ENCODE measurements at regions not wholly inside any gene's neighbourhood (a gene's known extent, or its start where the extent isn't known, plus 50 kb on each side); places are given as distances from the start of the nearest gene placed in this dataset.

- intact Hi-C loops (cut with micrococcal nuclease; ENCODE audit: unreplicated experiment) = no loop called here
- Histone ChIP-seq H4K20me1 (ENCODE audit: insufficient read depth, low read length) (no peaks in the 10 kb centered on the region), H3K36me3 (ENCODE audit: insufficient read depth, low read length) (no peaks in the 10 kb centered on the region), H3K4me2 (ENCODE audit: low read length) (no peak overlapping the region), H3K9me3 (ENCODE audit: low read length) (no peaks in the 10 kb centered on the region), H3K27ac (ENCODE audit: low read depth, low read length, poor library complexity, severe bottlenecking) (no peak overlapping the region), H2AFZ (ENCODE audit: low read length) (no peak overlapping the region), H3K9me2 (ENCODE audit: insufficient read depth, low read length) (no peaks in the 10 kb centered on the region), H3K4me1 (ENCODE audit: insufficient read depth, low read length, poor library complexity, severe bottlenecking) (no peaks in the 10 kb centered on the region), H3K4me3 (ENCODE audit: low read depth, low read length, poor library complexity, severe bottlenecking) (no peak overlapping the region), H3K79me2 (ENCODE audit: insufficient read depth, low read depth, low read length) (no peaks in the 10 kb centered on the region)
- TF ChIP-seq EZH2phosphoT487 (IDR thresholded peaks at IDR 0.05; ENCODE audit: borderline replicate concordance, low read depth, low read length) (no peak), CTCF (conservative IDR thresholded peaks at IDR 0.05; ENCODE audit: low read length) (no peak)
- no peak for DNase-seq (ENCODE audit: low spot score)
- POLR2A ChIA-PET = interaction anchor here (0.7 kb wide), 1 partner anchor 450 kb away, joined by 3 read pairs; no protein-coding TSS in a partner anchor
- CTCF ChIA-PET (ENCODE audit: unreplicated experiment) = no interaction called here
- BruUV-seq (replicated peaks) = no TSS peak
These were observed 515.1 kb upstream of the PLXNA2 start for GRCh38 chr1:208759255-208759654.

DNA sequence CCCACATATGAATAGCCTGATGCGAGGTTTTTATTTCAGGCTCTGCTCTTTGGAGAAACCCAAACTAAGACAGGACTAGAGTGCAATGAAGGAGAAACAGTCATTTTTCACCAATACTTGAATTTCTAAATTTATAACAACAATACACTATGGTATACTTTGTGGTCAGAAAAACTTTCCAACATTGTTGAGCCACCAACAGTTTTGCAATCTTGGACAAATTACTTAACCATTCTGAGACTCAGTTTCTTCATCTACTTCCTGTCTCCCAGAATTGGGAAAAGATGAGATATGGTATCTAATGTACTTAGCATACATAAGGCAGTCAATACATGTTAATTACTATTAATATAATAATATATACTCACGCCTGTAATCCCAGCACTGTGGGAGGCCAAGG, 519.8 kb upstream of the PLXNA2 start:
- intact Hi-C loops (cut with micrococcal nuclease; ENCODE audit: unreplicated experiment) = no loop called here
- H3K9me3 ChIP-seq (ENCODE audit: low read length) = no peaks in the 10 kb centered on the region
- H2AFZ ChIP-seq (ENCODE audit: low read length) = no peak overlapping the region
- no peak overlapping the region for H3K4me2 ChIP-seq (ENCODE audit: low read length)
- no peak for TF ChIP-seq CTCF (conservative IDR thresholded peaks at IDR 0.05; ENCODE audit: low read length)
- no peak for TF ChIP-seq EZH2phosphoT487 (IDR thresholded peaks at IDR 0.05; ENCODE audit: borderline replicate concordance, low read depth, low read length)
- no peaks in the 10 kb centered on the region for H3K4me1 ChIP-seq (ENCODE audit: insufficient read depth, low read length, poor library complexity, severe bottlenecking)
- ChIA-PET CTCF (ENCODE audit: unreplicated experiment) (no interaction called here), POLR2A (interaction anchor here (1.1 kb wide), 1 partner anchor 8 kb away, joined by 3 read pairs; no protein-coding TSS in a partner anchor)
- H3K27ac ChIP-seq (ENCODE audit: low read depth, low read length, poor library complexity, severe bottlenecking) = no peak overlapping the region
- no TSS peak for BruUV-seq (replicated peaks)
- no peak for DNase-seq (ENCODE audit: low spot score)
- no peaks in the 10 kb centered on the region for H4K20me1 ChIP-seq (ENCODE audit: insufficient read depth, low read length)
- no peaks in the 10 kb centered on the region for H3K36me3 ChIP-seq (ENCODE audit: insufficient read depth, low read length)
- H3K4me3 ChIP-seq (ENCODE audit: low read depth, low read length, poor library complexity, severe bottlenecking) = no peak overlapping the region
- H3K9me2 ChIP-seq (ENCODE audit: insufficient read depth, low read length) = no peaks in the 10 kb centered on the region
- no peaks in the 10 kb centered on the region for H3K79me2 ChIP-seq (ENCODE audit: insufficient read depth, low read depth, low read length)

DNA sequence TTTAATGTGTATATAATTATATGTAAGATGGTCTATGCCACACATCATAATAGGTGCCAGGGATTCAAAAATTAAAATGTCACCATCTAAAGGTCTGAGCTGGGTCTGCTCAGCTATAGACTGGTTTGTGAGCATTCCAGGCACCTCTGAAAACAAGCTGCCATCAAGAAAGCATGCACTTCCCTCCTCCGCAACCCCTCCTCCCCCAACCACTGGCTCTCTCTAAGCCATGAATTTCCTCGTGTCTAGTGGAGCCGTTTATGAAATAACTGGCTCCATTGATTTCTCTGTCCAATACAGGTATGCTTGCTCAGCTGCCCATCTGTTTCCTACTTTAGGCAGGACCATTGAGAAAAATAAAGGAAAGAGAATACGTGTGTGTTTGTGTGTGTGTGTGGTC, 522.6 kb upstream of the PLXNA2 start:
- ChIA-PET POLR2A (no interaction called here), CTCF (ENCODE audit: unreplicated experiment) (no interaction called here)
- no peak overlapping the region for H3K27ac ChIP-seq (ENCODE audit: low read depth, low read length, poor library complexity, severe bottlenecking)
- no peak for DNase-seq (ENCODE audit: low spot score)
- no peaks in the 10 kb centered on the region for H4K20me1 ChIP-seq (ENCODE audit: insufficient read depth, low read length)
- no peaks in the 10 kb centered on the region for H3K9me2 ChIP-seq (ENCODE audit: insufficient read depth, low read length)
- no TSS peak for BruUV-seq (replicated peaks)
- intact Hi-C loops (cut with micrococcal nuclease; ENCODE audit: unreplicated experiment) = no loop called here
- H3K4me2 ChIP-seq (ENCODE audit: low read length) = no peak overlapping the region
- no peaks in the 10 kb centered on the region for H3K9me3 ChIP-seq (ENCODE audit: low read length)
- H3K4me3 ChIP-seq (ENCODE audit: low read depth, low read length, poor library complexity, severe bottlenecking) = no peak overlapping the region
- TF ChIP-seq CTCF (conservative IDR thresholded peaks at IDR 0.05; ENCODE audit: low read length) (no peak), EZH2phosphoT487 (IDR thresholded peaks at IDR 0.05; ENCODE audit: borderline replicate concordance, low read depth, low read length) (no peak)
- H3K79me2 ChIP-seq (ENCODE audit: insufficient read depth, low read depth, low read length) = no peaks in the 10 kb centered on the region
- no peak overlapping the region for H2AFZ ChIP-seq (ENCODE audit: low read length)
- H3K36me3 ChIP-seq (ENCODE audit: insufficient read depth, low read length) = no peaks in the 10 kb centered on the region
- no peaks in the 10 kb centered on the region for H3K4me1 ChIP-seq (ENCODE audit: insufficient read depth, low read length, poor library complexity, severe bottlenecking)
